Neural cell (in vitro differentiated cells): ENCODE measurements at regions not wholly inside any gene's neighbourhood (a gene's known extent, or its start where the extent isn't known, plus 50 kb on each side); places are given as distances from the start of the nearest gene placed in this dataset.

Experiments
- EP300 ChIP-seq: fragments of 450-650 bp; conservative IDR thresholded peaks from 2 replicates; pipeline ENCODE4 v1.6.1; 2014; ENCODE audit warnings: antibody characterized with exemption, mild to moderate bottlenecking, moderate library complexity; ENCODE audit not compliant: poor library complexity, severe bottlenecking
- EZH2 ChIP-seq: fragments of 200-600, 300-800 bp; shearing (Covaris generic), sonication (generic); IDR thresholded peaks from 2 replicates; pipeline ENCODE4 v1.6.1; 2014; ENCODE audit warnings: antibody characterized with exemption, low read length, borderline replicate concordance, mild to moderate bottlenecking; ENCODE audit not compliant: insufficient read depth, poor library complexity, severe bottlenecking
- POLR2AphosphoS5 ChIP-seq: IDR thresholded peaks from 2 replicates; pipeline ENCODE4 v1.6.1; 2012
- TF ChIP-seq, protein P1 (sequence below): fragments of 450-650 bp; IDR thresholded peaks from 2 replicates; pipeline ENCODE4 v1.5.1; 2014; ENCODE audit warnings: antibody characterized with exemption, mild to moderate bottlenecking, moderate library complexity; ENCODE audit not compliant: poor library complexity, severe bottlenecking

DNA sequence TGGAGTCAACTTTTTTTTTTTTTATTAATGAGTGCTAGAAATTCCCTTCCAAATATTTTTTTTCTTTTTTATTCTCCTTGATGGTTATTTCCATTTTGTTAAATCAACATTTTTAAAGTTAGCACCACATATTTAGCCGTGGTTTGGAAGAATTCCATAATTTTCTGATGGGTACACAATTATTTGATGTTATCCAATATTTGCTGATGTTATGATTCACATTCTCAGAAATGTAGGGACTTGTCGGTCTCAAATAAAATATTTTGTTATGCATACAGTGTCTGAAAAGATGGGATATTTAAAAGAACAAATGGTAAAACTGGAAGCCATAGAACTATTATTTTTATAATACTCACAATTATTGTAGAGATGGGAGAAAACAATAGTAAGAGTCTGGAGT is 911.5 kb upstream of the GBE1 start:
- TF ChIP-seq EZH2 (no peak), POLR2AphosphoS5 (no peak), EP300 (no peak)
- TF ChIP-seq, protein P1, sequence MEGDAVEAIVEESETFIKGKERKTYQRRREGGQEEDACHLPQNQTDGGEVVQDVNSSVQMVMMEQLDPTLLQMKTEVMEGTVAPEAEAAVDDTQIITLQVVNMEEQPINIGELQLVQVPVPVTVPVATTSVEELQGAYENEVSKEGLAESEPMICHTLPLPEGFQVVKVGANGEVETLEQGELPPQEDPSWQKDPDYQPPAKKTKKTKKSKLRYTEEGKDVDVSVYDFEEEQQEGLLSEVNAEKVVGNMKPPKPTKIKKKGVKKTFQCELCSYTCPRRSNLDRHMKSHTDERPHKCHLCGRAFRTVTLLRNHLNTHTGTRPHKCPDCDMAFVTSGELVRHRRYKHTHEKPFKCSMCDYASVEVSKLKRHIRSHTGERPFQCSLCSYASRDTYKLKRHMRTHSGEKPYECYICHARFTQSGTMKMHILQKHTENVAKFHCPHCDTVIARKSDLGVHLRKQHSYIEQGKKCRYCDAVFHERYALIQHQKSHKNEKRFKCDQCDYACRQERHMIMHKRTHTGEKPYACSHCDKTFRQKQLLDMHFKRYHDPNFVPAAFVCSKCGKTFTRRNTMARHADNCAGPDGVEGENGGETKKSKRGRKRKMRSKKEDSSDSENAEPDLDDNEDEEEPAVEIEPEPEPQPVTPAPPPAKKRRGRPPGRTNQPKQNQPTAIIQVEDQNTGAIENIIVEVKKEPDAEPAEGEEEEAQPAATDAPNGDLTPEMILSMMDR = no peak
